Subcutaneous abdominal adipose tissue (tissue), 5 donors: ENCODE measurements at regions not wholly inside any gene's neighbourhood (a gene's known extent, or its start where the extent isn't known, plus 50 kb on each side); places are given as distances from the start of the nearest gene placed in this dataset.

ENCODE experiments used
- H3K27ac ChIP-seq: one replicate; pipeline ENCODE4 v1.7.0; 2013; ENCODE audit warnings: low read depth, mild to moderate bottlenecking, inconsistent platforms, low read length, moderate library complexity
- H3K27me3 ChIP-seq, 5 donors: one replicate each; pipeline ENCODE4 v1.7.0; 2013; ENCODE audit warnings: low read length in 5 of 5, inconsistent platforms in 1 of 5; ENCODE audit not compliant: control insufficient read depth in 5 of 5, insufficient read depth in 4 of 5
- H3K36me3 ChIP-seq, 5 donors: one replicate each; pipeline ENCODE4 v1.7.0; 2013; ENCODE audit warnings: low read length in 5 of 5; ENCODE audit not compliant: control insufficient read depth in 5 of 5, insufficient read depth in 5 of 5
- H3K4me1 ChIP-seq, 5 donors: one replicate each; pipeline ENCODE4 v1.7.0; 2013; ENCODE audit warnings: low read length in 5 of 5, mild to moderate bottlenecking in 3 of 5, moderate library complexity in 1 of 5; ENCODE audit not compliant: control insufficient read depth in 5 of 5, insufficient read depth in 5 of 5
- H3K4me3 ChIP-seq, 5 donors: one replicate each; pipeline ENCODE4 v1.7.0; 2013; ENCODE audit warnings: low read length in 5 of 5, low read depth in 1 of 5
- H3K9ac ChIP-seq, 5 donors: one replicate each; pipeline ENCODE4 v1.7.0; 2013; ENCODE audit warnings: low read length in 5 of 5, mild to moderate bottlenecking in 4 of 5, moderate library complexity in 3 of 5
- H3K9me3 ChIP-seq, 5 donors: one replicate each; pipeline ENCODE4 v1.7.0; 2013; ENCODE audit warnings: low read length in 5 of 5; ENCODE audit not compliant: control insufficient read depth in 5 of 5
- donor health status: healthy.
- donor health status: healthy.
- donor health status: healthy.
- donor health status: healthy.
- donor health status: healthy.

- H3K4me1 ChIP-seq = no peaks in the 10 kb centered on the region
- H3K27ac ChIP-seq = no peak overlapping the region
- no peaks in the 10 kb centered on the region for H3K9me3 ChIP-seq
- no peak overlapping the region for H3K4me3 ChIP-seq
- H3K36me3 ChIP-seq = no peaks in the 10 kb centered on the region
- no peaks in the 10 kb centered on the region for H3K27me3 ChIP-seq
- no peak overlapping the region for H3K9ac ChIP-seq
Measured at GRCh38 chr7:113804475-113805095, 114.2 kb downstream of the PPP1R3A start.

- Histone ChIP-seq H3K9me3 (no peaks in the 10 kb centered on the region), H3K4me3 (no peak overlapping the region), H3K27me3 (no peaks in the 10 kb centered on the region), H3K9ac (no peak overlapping the region), H3K36me3 (no peaks in the 10 kb centered on the region), H3K27ac (no peak overlapping the region), H3K4me1 (no peaks in the 10 kb centered on the region)
Measured at GRCh38 chr7:113801751-113802150, 117.1 kb downstream of the PPP1R3A start.

GRCh38 chr7:113800826-113801225, 118.0 kb downstream of the PPP1R3A start:
- no peaks in the 10 kb centered on the region for H3K36me3 ChIP-seq
- H3K4me3 ChIP-seq = no peak overlapping the region
- H3K27me3 ChIP-seq = no peaks in the 10 kb centered on the region
- no peaks in the 10 kb centered on the region for H3K9me3 ChIP-seq
- H3K9ac ChIP-seq = no peak overlapping the region
- H3K27ac ChIP-seq = no peak overlapping the region
- no peaks in the 10 kb centered on the region for H3K4me1 ChIP-seq

- no peak overlapping the region for H3K4me3 ChIP-seq
- no peaks in the 10 kb centered on the region for H3K36me3 ChIP-seq
- no peak overlapping the region for H3K27ac ChIP-seq
- H3K9me3 ChIP-seq = no peaks in the 10 kb centered on the region
- no peaks in the 10 kb centered on the region for H3K27me3 ChIP-seq
- H3K9ac ChIP-seq = no peak overlapping the region
- H3K4me1 ChIP-seq = no peaks in the 10 kb centered on the region
Measured at GRCh38 chr7:113799896-113800295, 118.9 kb downstream of the PPP1R3A start.

GRCh38 chr7:113797420-113798010, 121.3 kb downstream of the PPP1R3A start:
- H3K27me3 ChIP-seq = no peaks in the 10 kb centered on the region
- H3K9me3 ChIP-seq = no peaks in the 10 kb centered on the region
- no peaks in the 10 kb centered on the region for H3K4me1 ChIP-seq
- no peaks in the 10 kb centered on the region for H3K36me3 ChIP-seq
- H3K27ac ChIP-seq = no peak overlapping the region
- H3K4me3 ChIP-seq = no peak overlapping the region
- H3K9ac ChIP-seq = no peak overlapping the region

GRCh38 chr7:113796557-113796956, 122.3 kb downstream of the PPP1R3A start:
- Histone ChIP-seq H3K4me3 (no peak overlapping the region), H3K36me3 (no peaks in the 10 kb centered on the region), H3K9ac (no peak overlapping the region), H3K27me3 (no peaks in the 10 kb centered on the region), H3K27ac (no peak overlapping the region), H3K4me1 (no peaks in the 10 kb centered on the region), H3K9me3 (no peaks in the 10 kb centered on the region)

GRCh38 chr7:113794573-113794972, 124.2 kb downstream of the PPP1R3A start:
- Histone ChIP-seq H3K4me1 (no peaks in the 10 kb centered on the region), H3K27me3 (no peaks in the 10 kb centered on the region), H3K36me3 (no peaks in the 10 kb centered on the region), H3K27ac (no peak overlapping the region), H3K9me3 (no peaks in the 10 kb centered on the region), H3K4me3 (no peak overlapping the region), H3K9ac (no peak overlapping the region)

GRCh38 chr7:113793171-113793570, 125.6 kb downstream of the PPP1R3A start:
- Histone ChIP-seq H3K36me3 (no peaks in the 10 kb centered on the region), H3K27ac (no peak overlapping the region), H3K9ac (no peak overlapping the region), H3K27me3 (no peaks in the 10 kb centered on the region), H3K4me1 (no peaks in the 10 kb centered on the region), H3K9me3 (no peaks in the 10 kb centered on the region), H3K4me3 (no peak overlapping the region)

- no peak overlapping the region for H3K4me3 ChIP-seq
- no peaks in the 10 kb centered on the region for H3K36me3 ChIP-seq
- no peaks in the 10 kb centered on the region for H3K9me3 ChIP-seq
- no peak overlapping the region for H3K27ac ChIP-seq
- no peaks in the 10 kb centered on the region for H3K4me1 ChIP-seq
- H3K27me3 ChIP-seq = no peaks in the 10 kb centered on the region
- H3K9ac ChIP-seq = no peak overlapping the region
Measured at GRCh38 chr7:113790025-113790424, 128.8 kb downstream of the PPP1R3A start.

- no peak overlapping the region for H3K9ac ChIP-seq
- no peaks in the 10 kb centered on the region for H3K27me3 ChIP-seq
- H3K9me3 ChIP-seq = no peaks in the 10 kb centered on the region
- H3K4me1 ChIP-seq = no peaks in the 10 kb centered on the region
- H3K27ac ChIP-seq = no peak overlapping the region
- H3K36me3 ChIP-seq = no peaks in the 10 kb centered on the region
- H3K4me3 ChIP-seq = no peak overlapping the region
Measured at GRCh38 chr7:113787106-113787505, 131.7 kb downstream of the PPP1R3A start.
